K562 (cell line): ENCODE measurements at regions not wholly inside any gene's neighbourhood (a gene's known extent, or its start where the extent isn't known, plus 50 kb on each side); places are given as distances from the start of the nearest gene placed in this dataset.

Experiments used
- ATAC-seq: fragments of 200-7000 bp; cut with Tn5 transposase; 3 replicates; pipeline ENCODE4 v1.9.1; 2020; ENCODE audit warnings: moderate library complexity
- BruUV-seq: library from RNA; stranded (reverse); fragments of 400-500 nt; replicated peaks from 2 replicates; lab custom pipeline; 2021; lab: Mats Ljungman, UMichigan
- CTCF ChIA-PET: fragments of 300-600 bp; formaldehyde crosslinking; extraction: SDS; loops from one replicate; lab custom pipeline; 2021; ENCODE audit warnings: low intra/inter-chr PET ratio; lab: Yijun Ruan, JAX
- POLR2A ChIA-PET: fragments of 300-600, 350-650 bp; sonication (Branson Sonifier 250); formaldehyde crosslinking; extraction: SDS; loops from one replicate; lab custom pipeline; 2021; ENCODE audit warnings: antibody characterized with exemption, inconsistent platforms; lab: Yijun Ruan, JAX
- DNase-seq, 4 experiments: peaks; one replicate each; pipeline versions ENCODE4 v3.0.0 to v3.0.0-alpha.2; 2011 to 2018; ENCODE audit warnings: low spot score in 3 of 4, mixed read lengths in 3 of 4; ENCODE audit errors: extremely low read depth in 1 of 4
- FAIRE-seq: peaks from 2 replicates; lab custom pipeline; 2011; peaks lifted over from hg19 to GRCh38; lab: Jason Lieb, UNC
- H2AFZ ChIP-seq: 2 replicates; pipeline ENCODE4 v1.6.0; 2011; ENCODE audit warnings: low read depth, low read length, control low read depth, inconsistent platforms
- H3K27ac ChIP-seq: fragments of 200-600 bp; 3 replicates; pipeline ENCODE4 v1.8.0; 2011; ENCODE audit warnings: low read depth, mild to moderate bottlenecking, control low read depth, inconsistent platforms, low read length, moderate library complexity, mixed read lengths; ENCODE audit errors: extremely low read depth
- H3K27me3 ChIP-seq, 2 experiments: fragments of 300-600 bp in 1 of 2; 2 replicates in 1 of 2; 3 replicates in 1 of 2; pipeline versions ENCODE4 v1.6.0 to v1.8.0; 2011; ENCODE audit warnings: inconsistent platforms in 2 of 2, low read length in 2 of 2, mild to moderate bottlenecking in 1 of 2, mixed read lengths in 1 of 2, moderate library complexity in 1 of 2; ENCODE audit not compliant: control insufficient read depth in 2 of 2, insufficient read depth in 2 of 2
- H3K36me3 ChIP-seq: fragments of 300-600 bp; 3 replicates; pipeline ENCODE4 v1.8.0; 2011; ENCODE audit warnings: mild to moderate bottlenecking, low read length, inconsistent platforms; ENCODE audit not compliant: control insufficient read depth, insufficient read depth
- H3K4me1 ChIP-seq, 2 experiments: fragments of 200-600 bp in 1 of 2; replicated peaks in 1 of 2; 2 replicates in 1 of 2; 3 replicates in 1 of 2; pipeline versions ENCODE4 v1.5.1 to v1.8.0; 2011; ENCODE audit warnings: inconsistent platforms in 2 of 2, low read length in 2 of 2, mild to moderate bottlenecking in 1 of 2, mixed read lengths in 1 of 2, moderate library complexity in 1 of 2; ENCODE audit not compliant: control insufficient read depth in 2 of 2, insufficient read depth in 2 of 2
- H3K4me2 ChIP-seq: 2 replicates; pipeline ENCODE4 v1.6.1; 2011; ENCODE audit warnings: low read length, control low read depth, inconsistent platforms, mixed read lengths; ENCODE audit not compliant: insufficient read depth
- H3K4me3 ChIP-seq: fragments of 200-600 bp; sonication (generic), shearing (Covaris generic); 2 replicates; pipeline ENCODE4 v1.5.1; 2016; ENCODE audit warnings: control low read depth, inconsistent platforms
- H3K79me2 ChIP-seq: fragments of 200-600 bp; 3 replicates; pipeline ENCODE4 v1.8.0; 2011; ENCODE audit warnings: low read length, inconsistent platforms; ENCODE audit not compliant: control insufficient read depth, insufficient read depth
- H3K9ac ChIP-seq, 2 experiments: 2 replicates each; pipeline versions ENCODE4 v1.6.0 to v1.6.1; 2011; ENCODE audit warnings: low read depth in 2 of 2, low read length in 2 of 2, control low read depth in 1 of 2, inconsistent platforms in 1 of 2, mild to moderate bottlenecking in 1 of 2, mixed read lengths in 1 of 2; ENCODE audit not compliant: insufficient read depth in 1 of 2
- H3K9me1 ChIP-seq: one replicate; pipeline ENCODE4 v1.6.0; 2011; ENCODE audit warnings: inconsistent platforms, mild to moderate bottlenecking, low read length, moderate library complexity; ENCODE audit not compliant: control insufficient read depth, insufficient read depth
- H3K9me3 ChIP-seq: replicated peaks from 2 replicates; pipeline ENCODE4 v1.5.1; 2011; ENCODE audit warnings: low read depth, low read length, inconsistent platforms; ENCODE audit not compliant: control insufficient read depth, insufficient read depth
- H4K20me1 ChIP-seq: replicated peaks from 2 replicates; pipeline ENCODE4 v1.6.1; 2011; ENCODE audit warnings: low read length, inconsistent platforms, mixed read lengths; ENCODE audit not compliant: control insufficient read depth, insufficient read depth
- CTBP1 ChIP-seq: fragments of 450-650 bp; IDR thresholded peaks from 2 replicates; pipeline ENCODE4 v1.6.1; 2016; ENCODE audit warnings: borderline replicate concordance
- RBM25 ChIP-seq: fragments of 200-400 bp; formaldehyde crosslinking; IDR thresholded peaks from 2 replicates; pipeline ENCODE4 v1.6.1; 2018; ENCODE audit warnings: low read length, low read depth, moderate library complexity; ENCODE audit not compliant: severe bottlenecking
- SETDB1 ChIP-seq: IDR thresholded peaks from one replicate; pipeline ENCODE4 v1.6.1; 2012; ENCODE audit warnings: low read length, control low read depth, inconsistent platforms
- STAG1 ChIP-seq: sonication (generic); formaldehyde crosslinking; IDR thresholded peaks from 2 replicates; pipeline ENCODE4 v1.5.0; 2020; ENCODE audit warnings: missing genetic modification reagents, borderline replicate concordance
- THAP7 ChIP-seq: fragments of 250-450 bp; sonication (Bioruptor Pico); IDR thresholded peaks from 2 replicates; pipeline ENCODE4 v1.5.0; 2021
- ZBTB34 ChIP-seq: fragments of 250-450 bp; sonication (Bioruptor Pico); IDR thresholded peaks from 2 replicates; pipeline ENCODE4 v1.8.0; 2021; ENCODE audit warnings: mild to moderate bottlenecking, moderate library complexity
- WGBS: fragments of 100-300 bp; shearing (Covaris generic); methylation state at CpG from one replicate; pipeline ENCODE4 v1.1.6; 2016; ENCODE audit warnings: low coverage, mixed read lengths; ENCODE audit not compliant: insufficient coverage; ENCODE audit errors: missing lambda C conversion rate; 5-methylcytosine and 5-hydroxymethylcytosine counted together
- in situ Hi-C: fragments of 300-500 bp; cut with MboI; formaldehyde crosslinking; loops from 4 replicates; pipeline ENCODE4 v1.15.0; 2018; ENCODE audit warnings: inconsistent platforms, mixed read lengths
- intact Hi-C: fragments of 100-400 bp; cut with micrococcal nuclease; formaldehyde crosslinking; loops from 2 replicates; pipeline ENCODE4 v1.14.2; 2022

GRCh38 chr7:17022920-17023319 is 141.1 kb upstream of the AGR3 start:
- intact Hi-C loops: no loop called here
- ATAC-seq (no peak), DNase-seq (no peak)

More at GRCh38 chr7:17022920-17023319, 141.1 kb upstream of the AGR3 start:
- BruUV-seq: no TSS peak
- no peak for TF ChIP-seq STAG1 (CRISPR knock-in tag)
- no peak for TF ChIP-seq ZBTB34 (CRISPR knock-in tag)
- no peak for TF ChIP-seq RBM25
- no peak for TF ChIP-seq SETDB1
- TF ChIP-seq THAP7: no peak
- TF ChIP-seq CTBP1: no peak
- H2AFZ ChIP-seq: no peak overlapping the region
- H3K9ac ChIP-seq: no peak overlapping the region
- H3K27ac ChIP-seq: no peak overlapping the region
- ChIA-PET POLR2A (no interaction called here), CTCF (no interaction called here)
- no peaks in the 10 kb centered on the region for H3K36me3 ChIP-seq
- FAIRE-seq: no peak
- WGBS: 12% methylated on average over 3 of the region's 3 CpGs
- in situ Hi-C loops: no loop called here
- H3K9me1 ChIP-seq: no peaks in the 10 kb centered on the region
- H3K9me3 ChIP-seq: no peaks in the 10 kb centered on the region
- H3K4me1 ChIP-seq: no peaks in the 10 kb centered on the region
- H3K79me2 ChIP-seq: no peaks in the 10 kb centered on the region
- H4K20me1 ChIP-seq: no peaks in the 10 kb centered on the region
- H3K4me2 ChIP-seq: no peak overlapping the region
- H3K4me3 ChIP-seq: no peak overlapping the region
- no peaks in the 10 kb centered on the region for H3K27me3 ChIP-seq
